LNCAP (cell line): ENCODE measurements at regions not wholly inside any gene's neighbourhood (a gene's known extent, or its start where the extent isn't known, plus 50 kb on each side); places are given as distances from the start of the nearest gene placed in this dataset.

ENCODE experiments used
- CTCF ChIP-seq: fragments of 450-650 bp; IDR thresholded peaks from 2 replicates; pipeline ENCODE4 v1.5.1; 2017; ENCODE audit warnings: mild to moderate bottlenecking

- TF ChIP-seq CTCF, result no peak
Measured at GRCh38 chr18:35890323-35890722, 82.2 kb upstream of the RMP24 start.

- no peak for TF ChIP-seq CTCF
Measured at GRCh38 chr18:35892118-35892517, 80.4 kb upstream of the RMP24 start.

GRCh38 chr18:35904389-35905037 is 68.0 kb upstream of the RMP24 start:
- no peak for TF ChIP-seq CTCF

- TF ChIP-seq CTCF, result no peak
Measured at GRCh38 chr18:35905436-35905835, 67.0 kb upstream of the RMP24 start.

GRCh38 chr18:35910327-35910726 is 62.2 kb upstream of the RMP24 start:
- no peak for TF ChIP-seq CTCF

GRCh38 chr18:35912332-35912731 is 60.1 kb upstream of the RMP24 start:
- no peak for TF ChIP-seq CTCF

- no peak for TF ChIP-seq CTCF
Measured at GRCh38 chr18:35915056-35915455, 57.4 kb upstream of the RMP24 start.

GRCh38 chr18:35917043-35917442 is 55.4 kb upstream of the RMP24 start:
- no peak for TF ChIP-seq CTCF
